ENCODE measurements at regions not wholly inside any gene's neighbourhood (a gene's known extent, or its start where the extent isn't known, plus 50 kb on each side); places are given as distances from the start of the nearest gene placed in this dataset.

- no peak for TF ChIP-seq CTCF (conservative IDR thresholded peaks at IDR 0.05; ENCODE audit: low read length)
- TF ChIP-seq EZH2phosphoT487 (IDR thresholded peaks at IDR 0.05; ENCODE audit: borderline replicate concordance, low read depth, low read length) = no peak
Observed at GRCh38 chr12:91379051-91379775, 196.6 kb upstream of the DCN start.
